HEK293 (cell line): ENCODE measurements at regions not wholly inside any gene's neighbourhood (a gene's known extent, or its start where the extent isn't known, plus 50 kb on each side); places are given as distances from the start of the nearest gene placed in this dataset.

Source experiments
- CTCF ChIA-PET: fragments of 350-600 bp; formaldehyde crosslinking; extraction: SDS; loops from one replicate; lab custom pipeline; 2021; ENCODE audit warnings: antibody characterized with exemption; lab: Yijun Ruan, JAX
- POLR2A ChIA-PET: fragments of 300-600 bp; formaldehyde crosslinking; extraction: SDS; loops from one replicate; lab custom pipeline; 2020; ENCODE audit warnings: antibody characterized with exemption, inconsistent platforms; lab: Yijun Ruan, JAX
- H3K27ac ChIP-seq: fragments of 200-500 bp; sonication (Bioruptor generic); 2 replicates; pipeline ENCODE4 v1.5.1; 2014; ENCODE audit warnings: low read depth, low read length, control low read depth, inconsistent platforms; ENCODE audit errors: extremely low read depth
- H3K36me3 ChIP-seq, 2 experiments: fragments of 200-500 bp in 1 of 2; sonication (Bioruptor generic) in 1 of 2; 1 replicate in 1 of 2; 2 replicates in 1 of 2; pipeline ENCODE4 v1.5.1; 2014 to 2017; ENCODE audit warnings: inconsistent platforms in 2 of 2, low read length in 2 of 2; ENCODE audit not compliant: control insufficient read depth in 2 of 2, insufficient read depth in 1 of 2
- H3K4me1 ChIP-seq: fragments of 200-500 bp; sonication (Bioruptor generic); 2 replicates; pipeline ENCODE4 v1.5.1; 2014; ENCODE audit warnings: mild to moderate bottlenecking, low read length, inconsistent platforms; ENCODE audit not compliant: control insufficient read depth, insufficient read depth
- H3K4me3 ChIP-seq: 2 replicates; pipeline ENCODE4 v1.5.1; 2011; ENCODE audit warnings: low read depth, mild to moderate bottlenecking, control low read depth, low read length, moderate library complexity
- H3K9me3 ChIP-seq: fragments of 200-500 bp; sonication (Bioruptor generic); 2 replicates; pipeline ENCODE4 v1.5.1; 2014; ENCODE audit warnings: low read depth, low read length, inconsistent platforms; ENCODE audit not compliant: control insufficient read depth, insufficient read depth
- EGR2 ChIP-seq: fragments of 450-650 bp; formaldehyde crosslinking; IDR thresholded peaks from 2 replicates; pipeline ENCODE4 v1.5.1; 2016; ENCODE audit warnings: low read depth, missing biosample characterization, missing genetic modification characterization
- KLF10 ChIP-seq: fragments of 450-650 bp; IDR thresholded peaks from 2 replicates; pipeline ENCODE4 v1.5.1; 2018; ENCODE audit warnings: missing biosample characterization, mild to moderate bottlenecking, missing genetic modification characterization
- SCRT2 ChIP-seq: fragments of 450-650 bp; formaldehyde crosslinking; IDR thresholded peaks from 2 replicates; pipeline ENCODE4 v1.5.1; 2016; ENCODE audit warnings: missing biosample characterization, missing genetic modification characterization
- SETDB1 ChIP-seq: IDR thresholded peaks from one replicate; pipeline ENCODE4 v1.6.1; 2017; ENCODE audit warnings: mild to moderate bottlenecking, low read length, moderate library complexity, mixed read lengths; ENCODE audit not compliant: insufficient read length
- ZNF211 ChIP-seq: fragments of 450-650 bp; formaldehyde crosslinking; IDR thresholded peaks from 2 replicates; pipeline ENCODE4 v1.5.1; 2016; ENCODE audit warnings: low read depth, missing biosample characterization, missing genetic modification characterization
- ZNF266 ChIP-seq: fragments of 450-650 bp; formaldehyde crosslinking; IDR thresholded peaks from 2 replicates; pipeline ENCODE4 v1.5.1; 2016; ENCODE audit warnings: missing biosample characterization, missing genetic modification characterization, low read depth
- ZNF302 ChIP-seq: fragments of 450-650 bp; formaldehyde crosslinking; IDR thresholded peaks from 2 replicates; pipeline ENCODE4 v1.5.1; 2016; ENCODE audit warnings: missing biosample characterization, missing genetic modification characterization, low read depth
- ZNF324 ChIP-seq: fragments of 450-650 bp; formaldehyde crosslinking; IDR thresholded peaks from 2 replicates; pipeline ENCODE4 v1.5.1; 2016; ENCODE audit warnings: missing biosample characterization, missing genetic modification characterization
- ZNF350 ChIP-seq: fragments of 450-650 bp; formaldehyde crosslinking; IDR thresholded peaks from 2 replicates; pipeline ENCODE4 v1.5.0; 2017; ENCODE audit warnings: missing biosample characterization, mild to moderate bottlenecking, missing genetic modification characterization
- ZNF768 ChIP-seq: fragments of 450-650 bp; formaldehyde crosslinking; IDR thresholded peaks from 2 replicates; pipeline ENCODE4 v1.5.1; 2018; ENCODE audit warnings: missing biosample characterization, mild to moderate bottlenecking, missing genetic modification characterization
- ZNF837 ChIP-seq: fragments of 450-650 bp; formaldehyde crosslinking; IDR thresholded peaks from 2 replicates; pipeline ENCODE4 v1.5.1; 2016; ENCODE audit warnings: missing biosample characterization, missing genetic modification characterization
- TF ChIP-seq, protein P1 (sequence below): fragments of 450-650 bp; formaldehyde crosslinking; IDR thresholded peaks from 2 replicates; pipeline ENCODE4 v1.5.1; 2016; ENCODE audit warnings: missing biosample characterization, missing genetic modification characterization
- TF ChIP-seq, protein P2 (sequence below): fragments of 450-650 bp; formaldehyde crosslinking; IDR thresholded peaks from 2 replicates; pipeline ENCODE4 v1.5.1; 2016; ENCODE audit warnings: missing biosample characterization, missing genetic modification characterization
- TF ChIP-seq, protein P3 (sequence below): fragments of 450-650 bp; formaldehyde crosslinking; IDR thresholded peaks from 2 replicates; pipeline ENCODE4; 2016; ENCODE audit warnings: missing biosample characterization, missing genetic modification characterization
- TF ChIP-seq, protein P4 (sequence below): fragments of 450-650 bp; formaldehyde crosslinking; IDR thresholded peaks from 2 replicates; pipeline ENCODE4 v1.5.1; 2016; ENCODE audit warnings: missing biosample characterization, missing genetic modification characterization, low read depth
- TF ChIP-seq, protein P5 (sequence below): fragments of 450-650 bp; formaldehyde crosslinking; IDR thresholded peaks from 2 replicates; pipeline ENCODE4 v1.5.1; 2016; ENCODE audit warnings: missing biosample characterization, missing genetic modification characterization
- TF ChIP-seq, protein P6 (sequence below): fragments of 450-650 bp; formaldehyde crosslinking; IDR thresholded peaks from 2 replicates; pipeline ENCODE4 v1.5.1; 2016; ENCODE audit warnings: missing biosample characterization, missing genetic modification characterization, low read depth
- TF ChIP-seq, protein P7 (sequence below): fragments of 450-650 bp; formaldehyde crosslinking; IDR thresholded peaks from 2 replicates; pipeline ENCODE4 v1.5.1; 2016; ENCODE audit warnings: missing biosample characterization, missing genetic modification characterization
- TF ChIP-seq, protein P8 (sequence below): fragments of 450-650 bp; formaldehyde crosslinking; IDR thresholded peaks from 2 replicates; pipeline ENCODE4 v1.5.1; 2017; ENCODE audit warnings: missing biosample characterization, mild to moderate bottlenecking, missing genetic modification characterization, moderate library complexity

DNA sequence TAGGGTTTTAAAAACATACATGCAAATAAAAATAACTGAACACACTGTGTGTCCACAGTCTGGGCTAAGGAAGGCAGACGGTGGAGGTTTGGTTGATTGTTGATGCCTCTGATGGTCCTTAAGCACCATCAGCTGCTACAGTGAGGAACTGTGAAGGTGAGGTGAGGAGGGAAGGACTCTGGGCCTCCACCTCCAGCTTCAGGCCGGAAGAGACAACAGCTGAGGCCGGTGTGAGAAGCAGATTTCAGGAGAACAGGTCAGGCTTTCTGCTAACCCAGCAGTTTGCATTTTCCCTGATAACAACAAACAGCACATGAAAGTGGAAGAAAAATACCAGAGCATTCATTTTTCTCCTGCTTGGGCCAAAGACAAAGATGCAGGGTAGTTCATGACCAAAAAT, 189.9 kb upstream of the AJAP1 start:
- Histone ChIP-seq H3K36me3 (no peaks in the 10 kb centered on the region), H3K4me1 (no peaks in the 10 kb centered on the region), H3K27ac (no peak overlapping the region), H3K4me3 (no peak overlapping the region), H3K9me3 (no peaks in the 10 kb centered on the region)
- TF ChIP-seq ZNF266 (tag by site-specific recombination) = no peak
- TF ChIP-seq, protein P1, sequence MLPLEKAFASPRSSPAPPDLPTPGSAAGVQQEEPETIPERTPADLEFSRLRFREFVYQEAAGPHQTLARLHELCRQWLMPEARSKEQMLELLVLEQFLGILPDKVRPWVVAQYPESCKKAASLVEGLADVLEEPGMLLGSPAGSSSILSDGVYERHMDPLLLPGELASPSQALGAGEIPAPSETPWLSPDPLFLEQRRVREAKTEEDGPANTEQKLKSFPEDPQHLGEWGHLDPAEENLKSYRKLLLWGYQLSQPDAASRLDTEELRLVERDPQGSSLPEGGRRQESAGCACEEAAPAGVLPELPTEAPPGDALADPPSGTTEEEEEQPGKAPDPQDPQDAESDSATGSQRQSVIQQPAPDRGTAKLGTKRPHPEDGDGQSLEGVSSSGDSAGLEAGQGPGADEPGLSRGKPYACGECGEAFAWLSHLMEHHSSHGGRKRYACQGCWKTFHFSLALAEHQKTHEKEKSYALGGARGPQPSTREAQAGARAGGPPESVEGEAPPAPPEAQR (tag by site-specific recombination) = no peak
- ChIA-PET POLR2A (no interaction called here), CTCF (interaction anchor here (0.6 kb wide), 1 partner anchor 120 kb away, joined by 4 read pairs; no protein-coding TSS in a partner anchor)

DNA sequence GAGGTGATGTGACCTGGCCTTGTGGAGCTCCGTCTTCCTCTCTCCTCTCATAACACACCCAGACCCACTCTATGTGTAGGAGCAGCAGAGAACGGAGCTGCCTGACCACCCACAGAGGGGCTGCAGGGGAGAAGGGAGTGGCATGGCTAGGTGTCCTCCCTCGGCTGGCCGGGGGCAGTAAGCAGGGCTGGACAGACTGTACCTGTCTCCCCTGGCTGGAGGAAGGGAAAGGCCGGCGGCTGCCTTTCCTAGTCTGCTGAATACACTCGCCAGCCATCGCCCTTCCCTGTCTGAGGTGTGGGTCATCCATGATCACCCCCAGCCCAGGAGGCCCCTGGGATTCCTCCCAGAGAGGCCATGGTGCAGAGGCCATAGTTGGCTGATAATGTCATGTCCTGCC, 187.2 kb upstream of the AJAP1 start:
- CTCF ChIA-PET = no interaction called here
- no peak for TF ChIP-seq ZNF768 (tag by site-specific recombination)
- TF ChIP-seq ZNF211 (tag by site-specific recombination) = no peak

DNA sequence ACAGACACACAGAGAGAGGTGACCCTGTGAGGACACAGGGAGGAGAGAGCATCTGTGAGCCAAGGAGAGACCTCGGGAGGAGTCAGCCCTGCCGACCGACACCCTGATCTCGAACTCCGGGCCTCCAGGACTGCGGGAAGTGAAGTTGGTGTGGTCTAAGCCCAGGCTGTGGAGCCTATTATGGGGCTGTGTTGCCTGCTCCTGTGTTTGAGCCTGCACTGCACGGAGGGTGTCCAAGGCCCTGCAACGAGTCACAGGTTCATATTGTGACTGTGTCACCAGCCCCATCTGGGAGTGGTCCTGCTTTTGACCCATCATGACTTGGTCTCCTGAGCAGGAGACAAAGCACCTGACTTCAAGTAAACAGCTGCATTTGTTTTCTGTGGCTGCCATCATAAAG, 186.0 kb upstream of the AJAP1 start:
- no peak overlapping the region for H3K4me3 ChIP-seq
- POLR2A ChIA-PET = no interaction called here
- H3K36me3 ChIP-seq = no peaks in the 10 kb centered on the region
- no peaks in the 10 kb centered on the region for H3K4me1 ChIP-seq
- H3K9me3 ChIP-seq = no peaks in the 10 kb centered on the region
- CTCF ChIA-PET = no interaction called here
- H3K27ac ChIP-seq = no peak overlapping the region
- no peak for TF ChIP-seq SCRT2 (tag by site-specific recombination)
- no peak for TF ChIP-seq KLF10
- TF ChIP-seq, protein P2, sequence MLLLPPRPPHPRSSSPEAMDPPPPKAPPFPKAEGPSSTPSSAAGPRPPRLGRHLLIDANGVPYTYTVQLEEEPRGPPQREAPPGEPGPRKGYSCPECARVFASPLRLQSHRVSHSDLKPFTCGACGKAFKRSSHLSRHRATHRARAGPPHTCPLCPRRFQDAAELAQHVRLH (tag by site-specific recombination) = no peak
- TF ChIP-seq ZNF302 (tag by site-specific recombination) = no peak
- TF ChIP-seq SETDB1 = no peak
- TF ChIP-seq ZNF350 (tag by site-specific recombination) = no peak
- TF ChIP-seq ZNF324 = no peak
- TF ChIP-seq, protein P3, sequence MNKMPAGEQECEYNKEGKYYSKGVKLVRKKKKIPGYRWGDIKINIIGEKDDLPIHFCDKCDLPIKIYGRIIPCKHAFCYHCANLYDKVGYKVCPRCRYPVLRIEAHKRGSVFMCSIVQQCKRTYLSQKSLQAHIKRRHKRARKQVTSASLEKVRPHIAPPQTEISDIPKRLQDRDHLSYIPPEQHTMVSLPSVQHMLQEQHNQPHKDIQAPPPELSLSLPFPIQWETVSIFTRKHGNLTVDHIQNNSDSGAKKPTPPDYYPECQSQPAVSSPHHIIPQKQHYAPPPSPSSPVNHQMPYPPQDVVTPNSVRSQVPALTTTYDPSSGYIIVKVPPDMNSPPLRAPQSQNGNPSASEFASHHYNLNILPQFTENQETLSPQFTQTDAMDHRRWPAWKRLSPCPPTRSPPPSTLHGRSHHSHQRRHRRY (tag by site-specific recombination) = no peak
- TF ChIP-seq, protein P4, sequence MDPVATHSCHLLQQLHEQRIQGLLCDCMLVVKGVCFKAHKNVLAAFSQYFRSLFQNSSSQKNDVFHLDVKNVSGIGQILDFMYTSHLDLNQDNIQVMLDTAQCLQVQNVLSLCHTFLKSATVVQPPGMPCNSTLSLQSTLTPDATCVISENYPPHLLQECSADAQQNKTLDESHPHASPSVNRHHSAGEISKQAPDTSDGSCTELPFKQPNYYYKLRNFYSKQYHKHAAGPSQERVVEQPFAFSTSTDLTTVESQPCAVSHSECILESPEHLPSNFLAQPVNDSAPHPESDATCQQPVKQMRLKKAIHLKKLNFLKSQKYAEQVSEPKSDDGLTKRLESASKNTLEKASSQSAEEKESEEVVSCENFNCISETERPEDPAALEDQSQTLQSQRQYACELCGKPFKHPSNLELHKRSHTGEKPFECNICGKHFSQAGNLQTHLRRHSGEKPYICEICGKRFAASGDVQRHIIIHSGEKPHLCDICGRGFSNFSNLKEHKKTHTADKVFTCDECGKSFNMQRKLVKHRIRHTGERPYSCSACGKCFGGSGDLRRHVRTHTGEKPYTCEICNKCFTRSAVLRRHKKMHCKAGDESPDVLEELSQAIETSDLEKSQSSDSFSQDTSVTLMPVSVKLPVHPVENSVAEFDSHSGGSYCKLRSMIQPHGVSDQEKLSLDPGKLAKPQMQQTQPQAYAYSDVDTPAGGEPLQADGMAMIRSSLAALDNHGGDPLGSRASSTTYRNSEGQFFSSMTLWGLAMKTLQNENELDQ (tag by site-specific recombination) = no peak
- TF ChIP-seq EGR2 (tag by site-specific recombination) = no peak
- TF ChIP-seq, protein P5, sequence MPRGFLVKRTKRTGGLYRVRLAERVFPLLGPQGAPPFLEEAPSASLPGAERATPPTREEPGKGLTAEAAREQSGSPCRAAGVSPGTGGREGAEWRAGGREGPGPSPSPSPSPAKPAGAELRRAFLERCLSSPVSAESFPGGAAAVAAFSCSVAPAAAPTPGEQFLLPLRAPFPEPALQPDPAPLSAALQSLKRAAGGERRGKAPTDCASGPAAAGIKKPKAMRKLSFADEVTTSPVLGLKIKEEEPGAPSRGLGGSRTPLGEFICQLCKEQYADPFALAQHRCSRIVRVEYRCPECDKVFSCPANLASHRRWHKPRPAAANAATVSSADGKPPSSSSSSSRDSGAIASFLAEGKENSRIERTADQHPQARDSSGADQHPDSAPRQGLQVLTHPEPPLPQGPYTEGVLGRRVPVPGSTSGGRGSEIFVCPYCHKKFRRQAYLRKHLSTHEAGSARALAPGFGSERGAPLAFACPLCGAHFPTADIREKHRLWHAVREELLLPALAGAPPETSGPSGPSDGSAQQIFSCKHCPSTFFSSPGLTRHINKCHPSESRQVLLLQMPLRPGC (tag by site-specific recombination) = no peak
- TF ChIP-seq, protein P6, sequence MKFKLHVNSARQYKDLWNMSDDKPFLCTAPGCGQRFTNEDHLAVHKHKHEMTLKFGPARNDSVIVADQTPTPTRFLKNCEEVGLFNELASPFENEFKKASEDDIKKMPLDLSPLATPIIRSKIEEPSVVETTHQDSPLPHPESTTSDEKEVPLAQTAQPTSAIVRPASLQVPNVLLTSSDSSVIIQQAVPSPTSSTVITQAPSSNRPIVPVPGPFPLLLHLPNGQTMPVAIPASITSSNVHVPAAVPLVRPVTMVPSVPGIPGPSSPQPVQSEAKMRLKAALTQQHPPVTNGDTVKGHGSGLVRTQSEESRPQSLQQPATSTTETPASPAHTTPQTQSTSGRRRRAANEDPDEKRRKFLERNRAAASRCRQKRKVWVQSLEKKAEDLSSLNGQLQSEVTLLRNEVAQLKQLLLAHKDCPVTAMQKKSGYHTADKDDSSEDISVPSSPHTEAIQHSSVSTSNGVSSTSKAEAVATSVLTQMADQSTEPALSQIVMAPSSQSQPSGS (tag by site-specific recombination) = no peak
- TF ChIP-seq, protein P7, sequence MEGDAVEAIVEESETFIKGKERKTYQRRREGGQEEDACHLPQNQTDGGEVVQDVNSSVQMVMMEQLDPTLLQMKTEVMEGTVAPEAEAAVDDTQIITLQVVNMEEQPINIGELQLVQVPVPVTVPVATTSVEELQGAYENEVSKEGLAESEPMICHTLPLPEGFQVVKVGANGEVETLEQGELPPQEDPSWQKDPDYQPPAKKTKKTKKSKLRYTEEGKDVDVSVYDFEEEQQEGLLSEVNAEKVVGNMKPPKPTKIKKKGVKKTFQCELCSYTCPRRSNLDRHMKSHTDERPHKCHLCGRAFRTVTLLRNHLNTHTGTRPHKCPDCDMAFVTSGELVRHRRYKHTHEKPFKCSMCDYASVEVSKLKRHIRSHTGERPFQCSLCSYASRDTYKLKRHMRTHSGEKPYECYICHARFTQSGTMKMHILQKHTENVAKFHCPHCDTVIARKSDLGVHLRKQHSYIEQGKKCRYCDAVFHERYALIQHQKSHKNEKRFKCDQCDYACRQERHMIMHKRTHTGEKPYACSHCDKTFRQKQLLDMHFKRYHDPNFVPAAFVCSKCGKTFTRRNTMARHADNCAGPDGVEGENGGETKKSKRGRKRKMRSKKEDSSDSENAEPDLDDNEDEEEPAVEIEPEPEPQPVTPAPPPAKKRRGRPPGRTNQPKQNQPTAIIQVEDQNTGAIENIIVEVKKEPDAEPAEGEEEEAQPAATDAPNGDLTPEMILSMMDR (tag by site-specific recombination) = no peak
- TF ChIP-seq ZNF837 (tag by site-specific recombination) = no peak
- TF ChIP-seq, protein P8, sequence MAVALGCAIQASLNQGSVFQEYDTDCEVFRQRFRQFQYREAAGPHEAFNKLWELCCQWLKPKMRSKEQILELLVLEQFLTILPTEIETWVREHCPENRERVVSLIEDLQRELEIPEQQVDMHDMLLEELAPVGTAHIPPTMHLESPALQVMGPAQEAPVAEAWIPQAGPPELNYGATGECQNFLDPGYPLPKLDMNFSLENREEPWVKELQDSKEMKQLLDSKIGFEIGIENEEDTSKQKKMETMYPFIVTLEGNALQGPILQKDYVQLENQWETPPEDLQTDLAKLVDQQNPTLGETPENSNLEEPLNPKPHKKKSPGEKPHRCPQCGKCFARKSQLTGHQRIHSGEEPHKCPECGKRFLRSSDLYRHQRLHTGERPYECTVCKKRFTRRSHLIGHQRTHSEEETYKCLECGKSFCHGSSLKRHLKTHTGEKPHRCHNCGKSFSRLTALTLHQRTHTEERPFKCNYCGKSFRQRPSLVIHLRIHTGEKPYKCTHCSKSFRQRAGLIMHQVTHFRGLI (tag by site-specific recombination) = no peak

More for the DNA sequence above, 187.2 kb upstream of the AJAP1 start:
- Histone ChIP-seq H3K9me3 (no peaks in the 10 kb centered on the region), H3K4me3 (no peak overlapping the region), H3K36me3 (no peaks in the 10 kb centered on the region), H3K27ac (no peak overlapping the region), H3K4me1 (no peaks in the 10 kb centered on the region)
- POLR2A ChIA-PET = no interaction called here
